IPS-18a (cell line): ENCODE measurements at regions not wholly inside any gene's neighbourhood (a gene's known extent, or its start where the extent isn't known, plus 50 kb on each side); places are given as distances from the start of the nearest gene placed in this dataset.

ENCODE experiments used
- H3K27ac ChIP-seq: one replicate; pipeline ENCODE4 v1.5.1; 2013; ENCODE audit warnings: low read length
- H3K27me3 ChIP-seq: one replicate; pipeline ENCODE4 v1.6.1; 2013; ENCODE audit warnings: mild to moderate bottlenecking, low read length; ENCODE audit not compliant: control insufficient read depth, insufficient read depth
- H3K36me3 ChIP-seq: one replicate; pipeline ENCODE4 v1.6.1; 2013; ENCODE audit warnings: low read depth, low read length; ENCODE audit not compliant: control insufficient read depth
- H3K4me1 ChIP-seq: one replicate; pipeline ENCODE4 v1.6.1; 2013; ENCODE audit warnings: low read depth, low read length; ENCODE audit not compliant: control insufficient read depth
- H3K4me3 ChIP-seq: one replicate; pipeline ENCODE4 v1.5.1; 2013; ENCODE audit warnings: low read length
- H3K9ac ChIP-seq: one replicate; pipeline ENCODE4 v1.6.1; 2013; ENCODE audit warnings: mild to moderate bottlenecking, low read length, moderate library complexity
- H3K9me3 ChIP-seq: one replicate; pipeline ENCODE4 v1.6.1; 2013; ENCODE audit warnings: low read depth, low read length; ENCODE audit not compliant: control insufficient read depth

GRCh38 chr2:425947-426346 lies 138.1 kb upstream of the ALKAL2 start:
- no peak overlapping the region for H3K9ac ChIP-seq
- H3K27ac ChIP-seq: no peak overlapping the region
- H3K4me3 ChIP-seq: no peak overlapping the region
- H3K27me3 ChIP-seq: no peaks in the 10 kb centered on the region
- no peaks in the 10 kb centered on the region for H3K4me1 ChIP-seq
- H3K9me3 ChIP-seq: no peaks in the 10 kb centered on the region
- no peaks in the 10 kb centered on the region for H3K36me3 ChIP-seq

GRCh38 chr2:425243-425642 lies 137.4 kb upstream of the ALKAL2 start:
- Histone ChIP-seq H3K9me3 (no peaks in the 10 kb centered on the region), H3K36me3 (no peaks in the 10 kb centered on the region), H3K27me3 (no peaks in the 10 kb centered on the region), H3K4me3 (no peak overlapping the region), H3K4me1 (no peaks in the 10 kb centered on the region), H3K9ac (no peak overlapping the region), H3K27ac (no peak overlapping the region)

GRCh38 chr2:424306-425171 lies 136.6 kb upstream of the ALKAL2 start:
- H3K27me3 ChIP-seq: no peaks in the 10 kb centered on the region
- no peak overlapping the region for H3K27ac ChIP-seq
- no peak overlapping the region for H3K9ac ChIP-seq
- H3K36me3 ChIP-seq: no peaks in the 10 kb centered on the region
- H3K4me3 ChIP-seq: no peak overlapping the region
- H3K4me1 ChIP-seq: no peaks in the 10 kb centered on the region
- no peaks in the 10 kb centered on the region for H3K9me3 ChIP-seq

GRCh38 chr2:423479-423878 lies 135.6 kb upstream of the ALKAL2 start:
- no peaks in the 10 kb centered on the region for H3K4me1 ChIP-seq
- no peaks in the 10 kb centered on the region for H3K36me3 ChIP-seq
- H3K27me3 ChIP-seq: no peaks in the 10 kb centered on the region
- H3K4me3 ChIP-seq: no peak overlapping the region
- no peak overlapping the region for H3K27ac ChIP-seq
- no peaks in the 10 kb centered on the region for H3K9me3 ChIP-seq
- H3K9ac ChIP-seq: no peak overlapping the region

- no peaks in the 10 kb centered on the region for H3K36me3 ChIP-seq
- H3K9me3 ChIP-seq: no peaks in the 10 kb centered on the region
- H3K27ac ChIP-seq: no peak overlapping the region
- H3K9ac ChIP-seq: no peak overlapping the region
- H3K27me3 ChIP-seq: no peaks in the 10 kb centered on the region
- H3K4me3 ChIP-seq: no peak overlapping the region
- H3K4me1 ChIP-seq: no peaks in the 10 kb centered on the region
Measured at GRCh38 chr2:422676-423435, 135.0 kb upstream of the ALKAL2 start.

GRCh38 chr2:421406-421805 lies 133.5 kb upstream of the ALKAL2 start:
- H3K4me1 ChIP-seq: no peaks in the 10 kb centered on the region
- H3K36me3 ChIP-seq: no peaks in the 10 kb centered on the region
- H3K9me3 ChIP-seq: no peaks in the 10 kb centered on the region
- no peaks in the 10 kb centered on the region for H3K27me3 ChIP-seq
- H3K9ac ChIP-seq: no peak overlapping the region
- H3K4me3 ChIP-seq: no peak overlapping the region
- H3K27ac ChIP-seq: no peak overlapping the region

GRCh38 chr2:419687-420317 lies 131.9 kb upstream of the ALKAL2 start:
- H3K27ac ChIP-seq: no peak overlapping the region
- no peak overlapping the region for H3K4me3 ChIP-seq
- H3K27me3 ChIP-seq: no peaks in the 10 kb centered on the region
- H3K36me3 ChIP-seq: no peaks in the 10 kb centered on the region
- H3K4me1 ChIP-seq: no peaks in the 10 kb centered on the region
- H3K9ac ChIP-seq: no peak overlapping the region
- no peaks in the 10 kb centered on the region for H3K9me3 ChIP-seq

- H3K27ac ChIP-seq: no peak overlapping the region
- H3K27me3 ChIP-seq: no peaks in the 10 kb centered on the region
- no peak overlapping the region for H3K9ac ChIP-seq
- H3K9me3 ChIP-seq: no peaks in the 10 kb centered on the region
- no peaks in the 10 kb centered on the region for H3K36me3 ChIP-seq
- no peak overlapping the region for H3K4me3 ChIP-seq
- H3K4me1 ChIP-seq: no peaks in the 10 kb centered on the region
Measured at GRCh38 chr2:417662-418061, 129.8 kb upstream of the ALKAL2 start.

- Histone ChIP-seq H3K9ac (no peak overlapping the region), H3K27me3 (no peaks in the 10 kb centered on the region), H3K4me1 (no peaks in the 10 kb centered on the region), H3K9me3 (no peaks in the 10 kb centered on the region), H3K27ac (no peak overlapping the region), H3K36me3 (no peaks in the 10 kb centered on the region), H3K4me3 (no peak overlapping the region)
Measured at GRCh38 chr2:417006-417405, 129.1 kb upstream of the ALKAL2 start.

- Histone ChIP-seq H3K4me1 (no peaks in the 10 kb centered on the region), H3K36me3 (no peaks in the 10 kb centered on the region), H3K27me3 (no peaks in the 10 kb centered on the region), H3K4me3 (no peak overlapping the region), H3K9ac (no peak overlapping the region), H3K27ac (no peak overlapping the region), H3K9me3 (no peaks in the 10 kb centered on the region)
Measured at GRCh38 chr2:415986-416610, 128.2 kb upstream of the ALKAL2 start.

- Histone ChIP-seq H3K4me1 (no peaks in the 10 kb centered on the region), H3K36me3 (no peaks in the 10 kb centered on the region), H3K27ac (no peak overlapping the region), H3K27me3 (no peaks in the 10 kb centered on the region), H3K4me3 (no peak overlapping the region), H3K9me3 (no peaks in the 10 kb centered on the region), H3K9ac (no peak overlapping the region)
Measured at GRCh38 chr2:409523-409922, 121.6 kb upstream of the ALKAL2 start.
